ENCODE measurements at regions not wholly inside any gene's neighbourhood (a gene's known extent, or its start where the extent isn't known, plus 50 kb on each side); places are given as distances from the start of the nearest gene placed in this dataset.

DNA sequence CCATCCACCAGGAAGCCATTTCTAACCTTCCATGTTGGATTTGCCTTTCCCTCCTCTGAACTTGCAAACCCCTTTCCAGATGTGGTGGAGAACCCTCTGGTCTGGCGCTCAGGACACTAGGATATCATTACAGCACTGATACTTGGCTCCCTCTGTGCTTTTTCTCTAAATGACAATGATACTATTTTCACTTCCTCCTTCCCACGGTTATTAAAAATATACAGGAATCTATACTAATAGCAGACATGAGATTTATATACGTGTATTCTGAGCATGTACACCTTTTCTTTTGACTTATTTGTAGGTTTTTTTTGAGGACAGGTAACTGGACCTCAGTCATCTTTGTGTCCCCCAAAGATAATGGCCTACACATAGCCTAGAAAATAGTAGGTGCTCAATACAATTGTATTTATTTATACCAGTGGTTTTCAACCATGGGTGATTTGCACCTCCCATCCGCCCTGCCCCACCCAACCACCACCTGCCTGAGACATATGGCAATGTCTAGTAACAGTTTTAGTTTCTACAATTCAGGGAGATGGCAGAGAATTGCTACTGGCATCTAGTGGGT is 60.4 kb upstream of the PLAC8 start:
- H3K9me3 ChIP-seq, result no peaks in the 10 kb centered on the region
- H3K4me1 ChIP-seq, result peaks cover 0 to 16% of the 10 kb centered on the region in 2 donors
- DNase-seq (no peak), ATAC-seq (no peak)
- no peaks in the 10 kb centered on the region for H3K27me3 ChIP-seq
- no peak overlapping the region for H3K4me3 ChIP-seq
- no peak overlapping the region for H3K27ac ChIP-seq
- no peaks in the 10 kb centered on the region for H3K36me3 ChIP-seq
- TF ChIP-seq, protein P1, sequence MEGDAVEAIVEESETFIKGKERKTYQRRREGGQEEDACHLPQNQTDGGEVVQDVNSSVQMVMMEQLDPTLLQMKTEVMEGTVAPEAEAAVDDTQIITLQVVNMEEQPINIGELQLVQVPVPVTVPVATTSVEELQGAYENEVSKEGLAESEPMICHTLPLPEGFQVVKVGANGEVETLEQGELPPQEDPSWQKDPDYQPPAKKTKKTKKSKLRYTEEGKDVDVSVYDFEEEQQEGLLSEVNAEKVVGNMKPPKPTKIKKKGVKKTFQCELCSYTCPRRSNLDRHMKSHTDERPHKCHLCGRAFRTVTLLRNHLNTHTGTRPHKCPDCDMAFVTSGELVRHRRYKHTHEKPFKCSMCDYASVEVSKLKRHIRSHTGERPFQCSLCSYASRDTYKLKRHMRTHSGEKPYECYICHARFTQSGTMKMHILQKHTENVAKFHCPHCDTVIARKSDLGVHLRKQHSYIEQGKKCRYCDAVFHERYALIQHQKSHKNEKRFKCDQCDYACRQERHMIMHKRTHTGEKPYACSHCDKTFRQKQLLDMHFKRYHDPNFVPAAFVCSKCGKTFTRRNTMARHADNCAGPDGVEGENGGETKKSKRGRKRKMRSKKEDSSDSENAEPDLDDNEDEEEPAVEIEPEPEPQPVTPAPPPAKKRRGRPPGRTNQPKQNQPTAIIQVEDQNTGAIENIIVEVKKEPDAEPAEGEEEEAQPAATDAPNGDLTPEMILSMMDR (IDR thresholded peaks at IDR 0.05), result no peak
- intact Hi-C loops (cut with DNase I), result no loop called here

DNA sequence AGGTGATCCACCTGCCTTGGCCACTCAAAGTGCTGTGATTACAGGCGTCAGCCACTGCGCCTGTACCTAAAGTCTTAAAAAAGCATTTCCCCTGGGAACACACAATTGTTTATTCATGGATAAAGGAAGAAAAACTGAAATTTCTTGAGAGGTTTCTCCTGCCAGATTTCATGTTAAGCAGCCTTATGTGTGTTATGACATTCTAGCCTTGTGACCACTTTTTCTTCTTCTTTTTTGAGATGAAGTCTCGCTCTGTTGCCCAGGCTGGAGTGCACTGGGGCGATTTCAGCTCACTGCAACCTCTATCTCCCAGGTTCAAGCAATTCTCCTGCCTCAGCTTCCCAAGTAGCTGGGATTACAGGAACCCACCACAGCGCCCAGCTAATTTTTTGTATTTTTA is 57.8 kb upstream of the PLAC8 start:
- Histone ChIP-seq H3K36me3 (no peaks in the 10 kb centered on the region), H3K27ac (peak overlapping the region in 1 of 2 donors; percentile 19), H3K4me3 (no peak overlapping the region), H3K4me1 (peaks cover 0 to 12% of the 10 kb centered on the region in 2 donors), H3K27me3 (no peaks in the 10 kb centered on the region), H3K9me3 (no peaks in the 10 kb centered on the region)
- no peak for ATAC-seq
- intact Hi-C loops (cut with DNase I), result no loop called here
- DNase-seq, result no peak
- TF ChIP-seq, protein P1 (IDR thresholded peaks at IDR 0.05), result no peak

DNA sequence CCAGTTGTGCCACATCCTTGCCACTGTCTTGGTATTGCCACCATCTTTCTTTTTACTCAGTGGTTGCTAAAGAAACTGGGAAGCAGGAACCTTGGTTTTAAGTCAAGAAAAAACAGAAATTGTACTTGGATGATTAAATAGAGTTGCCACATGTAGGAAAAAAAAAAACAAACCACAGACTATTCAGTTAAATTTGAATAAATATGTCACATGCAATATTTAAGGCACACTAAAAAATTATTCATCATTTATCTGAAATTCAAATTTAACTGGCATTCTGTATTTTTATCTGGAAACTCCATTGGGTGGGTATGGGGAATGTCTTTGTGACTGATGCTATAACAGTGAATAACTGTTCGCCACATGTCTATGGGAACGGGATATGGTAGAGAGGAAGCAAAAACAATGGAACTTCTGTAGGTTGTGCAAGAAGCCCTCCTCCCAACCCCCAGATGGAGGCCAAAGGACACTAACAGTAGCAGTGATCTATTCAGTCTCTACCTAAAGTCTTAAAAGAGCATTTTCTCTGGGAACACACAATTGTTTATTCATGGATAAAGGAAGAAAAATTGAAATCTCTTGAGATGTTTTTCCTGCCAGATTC is 57.0 kb upstream of the PLAC8 start:
- Histone ChIP-seq H3K9me3 (no peaks in the 10 kb centered on the region), H3K27ac (peak overlapping the region in 1 of 2 donors; percentile 19), H3K4me1 (peaks cover 0 to 12% of the 10 kb centered on the region in 2 donors), H3K27me3 (no peaks in the 10 kb centered on the region), H3K4me3 (no peak overlapping the region), H3K36me3 (no peaks in the 10 kb centered on the region)
- ATAC-seq (peak; percentile 56), DNase-seq (no peak)
- intact Hi-C loops (cut with DNase I), result no loop called here
- TF ChIP-seq, protein P1 (IDR thresholded peaks at IDR 0.05), result no peak

DNA sequence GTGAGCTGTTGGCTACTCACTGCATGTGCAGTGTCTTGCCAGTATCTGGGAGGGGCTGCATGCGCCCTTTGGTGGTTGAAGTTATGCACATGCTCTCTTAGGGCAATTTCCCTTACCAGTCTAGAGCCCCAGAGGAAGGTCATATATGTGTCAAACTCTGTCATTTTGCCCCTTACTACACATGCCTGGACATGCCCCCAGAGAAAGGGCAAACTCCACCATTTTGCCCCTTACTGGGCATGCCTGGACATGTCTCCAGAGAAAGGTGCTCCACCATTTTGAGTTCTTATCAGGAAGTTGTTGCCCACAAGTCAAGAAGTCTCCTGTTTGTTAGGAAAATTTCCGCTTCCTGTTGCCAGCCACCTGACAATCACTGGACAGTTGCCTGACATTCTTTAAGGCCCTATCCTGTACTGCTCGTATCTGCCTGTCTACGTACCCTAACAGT is 56.4 kb upstream of the PLAC8 start:
- H3K9me3 ChIP-seq, result no peaks in the 10 kb centered on the region
- peak overlapping the region in 1 of 2 donors; percentile 19 for H3K27ac ChIP-seq
- DNase-seq, result no peak
- H3K4me3 ChIP-seq, result no peak overlapping the region
- no peaks in the 10 kb centered on the region for H3K36me3 ChIP-seq
- intact Hi-C loops (cut with DNase I), result no loop called here
- peaks cover 0 to 12% of the 10 kb centered on the region in 2 donors for H3K4me1 ChIP-seq
- no peaks in the 10 kb centered on the region for H3K27me3 ChIP-seq
- no peak for ATAC-seq
- TF ChIP-seq, protein P1 (IDR thresholded peaks at IDR 0.05), result no peak

Measured in left lung (tissue), 4 donors.